ENCODE measurements at regions not wholly inside any gene's neighbourhood (a gene's known extent, or its start where the extent isn't known, plus 50 kb on each side); places are given as distances from the start of the nearest gene placed in this dataset.
"Not testable (repeated sequence)": the region's sequence is repeated elsewhere in the genome, so short reads cannot be mapped to it uniquely, and the experiment has no call there.

GRCh38 chr7:113292105-113292504 is 173.8 kb upstream of the SMIM30 start:
- DNase-seq, result no peak

GRCh38 chr7:113291058-113291457 is 172.7 kb upstream of the SMIM30 start:
- no peak for DNase-seq

- peak; percentile 40 for DNase-seq
Observed at GRCh38 chr7:113289140-113289740, 170.9 kb upstream of the SMIM30 start.

- DNase-seq, result no peak
Observed at GRCh38 chr7:113285411-113285810, 167.1 kb upstream of the SMIM30 start.

GRCh38 chr7:113283861-113284260 is 165.5 kb upstream of the SMIM30 start:
- DNase-seq, result no peak

GRCh38 chr7:113282875-113283274 is 164.5 kb upstream of the SMIM30 start:
- DNase-seq, result peak; percentile 57

- no peak for DNase-seq
Observed at GRCh38 chr7:113281223-113281622, 162.9 kb upstream of the SMIM30 start.

GRCh38 chr7:113279256-113279655 is 160.9 kb upstream of the SMIM30 start:
- no peak for DNase-seq

- no peak for DNase-seq
Observed at GRCh38 chr7:113270790-113271189, 152.4 kb upstream of the SMIM30 start.

- DNase-seq, result not testable (repeated sequence)
Observed at GRCh38 chr7:113269592-113269991, 151.2 kb upstream of the SMIM30 start.

- DNase-seq, result no peak
Observed at GRCh38 chr7:113268757-113269156, 150.4 kb upstream of the SMIM30 start.

GRCh38 chr7:113267885-113268284 is 149.5 kb upstream of the SMIM30 start:
- no peak for DNase-seq

- DNase-seq, result no peak
Observed at GRCh38 chr7:113267271-113267670, 148.9 kb upstream of the SMIM30 start.

- no peak for DNase-seq
Observed at GRCh38 chr7:113263749-113264148, 145.4 kb upstream of the SMIM30 start.

GRCh38 chr7:113263215-113263742 is 144.9 kb upstream of the SMIM30 start:
- not testable (repeated sequence) for DNase-seq

GRCh38 chr7:113256883-113257531 is 138.7 kb upstream of the SMIM30 start:
- no peak for DNase-seq

- no peak for DNase-seq
Observed at GRCh38 chr7:113247198-113247597, 128.8 kb upstream of the SMIM30 start.

- DNase-seq, result no peak
Observed at GRCh38 chr7:113246738-113247137, 128.4 kb upstream of the SMIM30 start.

GRCh38 chr7:113232885-113233284 is 114.5 kb upstream of the SMIM30 start:
- DNase-seq, result no peak

GRCh38 chr7:113230691-113231090 is 112.3 kb upstream of the SMIM30 start:
- no peak for DNase-seq

- DNase-seq, result no peak
Observed at GRCh38 chr7:113217314-113217713, 99.0 kb upstream of the SMIM30 start.

- no peak for DNase-seq
Observed at GRCh38 chr7:113216038-113216437, 97.7 kb upstream of the SMIM30 start.

- DNase-seq, result no peak
Observed at GRCh38 chr7:113209449-113210203, 91.3 kb upstream of the SMIM30 start.

GRCh38 chr7:113207931-113208330 is 89.6 kb upstream of the SMIM30 start:
- DNase-seq, result no peak
